ENCODE measurements at regions not wholly inside any gene's neighbourhood (a gene's known extent, or its start where the extent isn't known, plus 50 kb on each side); places are given as distances from the start of the nearest gene placed in this dataset.

DNA sequence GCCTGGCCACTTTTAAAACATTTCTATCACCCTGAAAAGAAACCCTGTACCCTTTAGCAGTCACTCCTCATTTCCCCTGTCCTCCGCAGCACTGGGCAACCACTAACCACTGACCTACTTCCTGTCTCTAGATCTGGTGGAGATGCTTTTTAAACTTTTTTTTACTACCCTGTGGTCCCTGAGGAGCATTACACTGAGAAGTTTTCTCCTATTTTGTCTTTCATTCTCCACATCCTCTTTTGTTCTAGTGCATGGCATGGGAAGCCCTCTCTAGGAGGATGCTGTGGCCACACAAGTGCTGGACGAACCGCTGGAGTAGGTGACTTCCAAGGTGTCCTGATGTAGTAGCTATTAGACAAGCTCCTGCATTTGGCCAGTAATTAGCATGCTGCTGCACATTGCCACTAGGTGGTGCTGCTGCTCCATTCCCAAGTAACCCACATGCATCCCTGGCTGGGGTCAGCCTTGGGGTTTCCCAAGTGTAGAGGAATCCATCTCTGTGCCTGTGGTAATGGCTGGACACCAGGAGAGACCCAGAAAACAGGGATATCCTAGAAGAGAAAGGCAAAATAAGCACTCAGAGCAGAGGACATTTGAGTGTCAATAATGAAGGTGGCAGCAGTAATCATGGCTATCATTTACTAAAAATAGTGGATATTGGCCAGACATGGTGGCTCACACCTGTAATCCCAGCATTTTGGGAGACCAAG, 143.8 kb upstream of the CRHR1 start (continued):
- TF ChIP-seq FOSL2 (CRISPR knock-in tag; IDR thresholded peaks at IDR 0.05) (peak; percentile 12; the same call in 1 of the 2 replicates), POLR2G (IDR thresholded peaks at IDR 0.05; ENCODE audit: low read depth, low read length) (0 out of 2 replicates have a peak, but pooled peaks have one; percentile 8), ZFP90 (CRISPR knock-in tag; IDR thresholded peaks at IDR 0.05; ENCODE audit: borderline replicate concordance) (no peak), ARNT (IDR thresholded peaks at IDR 0.05) (no peak), ZNF619 (CRISPR knock-in tag; IDR thresholded peaks at IDR 0.05) (0 out of 2 replicates have a peak, but pooled peaks have one; percentile 57), MYC (CRISPR knock-in tag; IDR thresholded peaks at IDR 0.05; ENCODE audit: borderline replicate concordance) (peak; percentile 46; the same call in 1 of the 2 replicates), MED1 (CRISPR knock-in tag; IDR thresholded peaks at IDR 0.05) (no peak), EP300 (IDR thresholded peaks at IDR 0.05; ENCODE audit: low read depth in 2 of 2, low read length in 2 of 2) (peak in 1 of 2 experiments; percentile 7; a peak in 1 of 4 replicates), EP300 (CRISPR knock-in tag; IDR thresholded peaks at IDR 0.05; ENCODE audit: borderline replicate concordance) (no peak), SP4 (CRISPR knock-in tag; IDR thresholded peaks at IDR 0.05) (peak; percentile 46; the same call in 1 of the 2 replicates), ZNF552 (CRISPR knock-in tag; IDR thresholded peaks at IDR 0.05; ENCODE audit: borderline replicate concordance) (no peak), GATAD1 (CRISPR knock-in tag; IDR thresholded peaks at IDR 0.05) (no peak)
- TF ChIP-seq, protein P1, sequence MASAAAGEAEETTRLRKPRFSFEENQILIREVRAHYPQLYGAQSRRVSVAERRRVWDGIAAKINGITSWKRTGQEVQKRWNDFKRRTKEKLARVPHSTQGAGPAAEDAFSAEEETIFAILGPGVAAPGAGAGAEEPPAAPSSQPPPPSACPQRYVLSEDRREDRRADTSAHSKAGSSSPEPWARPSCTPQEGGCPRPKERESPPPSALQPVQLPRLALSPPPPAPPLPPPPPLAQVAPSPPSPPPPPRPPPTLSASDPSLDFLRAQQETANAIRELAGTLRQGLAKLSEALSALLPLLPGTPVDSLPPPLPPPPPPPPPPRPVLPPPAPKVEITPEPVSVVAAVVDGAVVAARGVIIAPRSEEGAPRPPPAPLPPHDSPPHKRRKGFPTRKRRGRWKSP (CRISPR knock-in tag; IDR thresholded peaks at IDR 0.05): 0 out of 2 replicates have a peak, but pooled peaks have one; percentile 26
- TF ChIP-seq, protein P2, sequence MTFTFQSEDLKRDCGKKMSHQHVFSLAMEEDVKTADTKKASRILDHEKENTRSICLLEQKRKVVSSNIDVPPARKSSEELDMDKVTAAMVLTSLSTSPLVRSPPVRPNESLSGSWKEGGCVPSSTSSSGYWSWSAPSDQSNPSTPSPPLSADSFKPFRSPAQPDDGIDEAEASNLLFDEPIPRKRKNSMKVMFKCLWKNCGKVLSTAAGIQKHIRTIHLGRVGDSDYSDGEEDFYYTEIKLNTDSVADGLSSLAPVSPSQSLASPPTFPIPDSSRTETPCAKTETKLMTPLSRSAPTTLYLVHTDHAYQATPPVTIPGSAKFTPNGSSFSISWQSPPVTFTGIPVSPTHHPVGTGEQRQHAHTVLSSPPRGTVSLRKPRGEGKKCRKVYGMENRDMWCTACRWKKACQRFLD (CRISPR knock-in tag; IDR thresholded peaks at IDR 0.05; ENCODE audit: borderline replicate concordance): no peak
- TF ChIP-seq, protein P3, sequence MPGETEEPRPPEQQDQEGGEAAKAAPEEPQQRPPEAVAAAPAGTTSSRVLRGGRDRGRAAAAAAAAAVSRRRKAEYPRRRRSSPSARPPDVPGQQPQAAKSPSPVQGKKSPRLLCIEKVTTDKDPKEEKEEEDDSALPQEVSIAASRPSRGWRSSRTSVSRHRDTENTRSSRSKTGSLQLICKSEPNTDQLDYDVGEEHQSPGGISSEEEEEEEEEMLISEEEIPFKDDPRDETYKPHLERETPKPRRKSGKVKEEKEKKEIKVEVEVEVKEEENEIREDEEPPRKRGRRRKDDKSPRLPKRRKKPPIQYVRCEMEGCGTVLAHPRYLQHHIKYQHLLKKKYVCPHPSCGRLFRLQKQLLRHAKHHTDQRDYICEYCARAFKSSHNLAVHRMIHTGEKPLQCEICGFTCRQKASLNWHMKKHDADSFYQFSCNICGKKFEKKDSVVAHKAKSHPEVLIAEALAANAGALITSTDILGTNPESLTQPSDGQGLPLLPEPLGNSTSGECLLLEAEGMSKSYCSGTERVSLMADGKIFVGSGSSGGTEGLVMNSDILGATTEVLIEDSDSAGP (CRISPR knock-in tag; IDR thresholded peaks at IDR 0.05; ENCODE audit: borderline replicate concordance): peak; percentile 34; the same call in 1 of the 2 replicates
- TF ChIP-seq, protein P4, sequence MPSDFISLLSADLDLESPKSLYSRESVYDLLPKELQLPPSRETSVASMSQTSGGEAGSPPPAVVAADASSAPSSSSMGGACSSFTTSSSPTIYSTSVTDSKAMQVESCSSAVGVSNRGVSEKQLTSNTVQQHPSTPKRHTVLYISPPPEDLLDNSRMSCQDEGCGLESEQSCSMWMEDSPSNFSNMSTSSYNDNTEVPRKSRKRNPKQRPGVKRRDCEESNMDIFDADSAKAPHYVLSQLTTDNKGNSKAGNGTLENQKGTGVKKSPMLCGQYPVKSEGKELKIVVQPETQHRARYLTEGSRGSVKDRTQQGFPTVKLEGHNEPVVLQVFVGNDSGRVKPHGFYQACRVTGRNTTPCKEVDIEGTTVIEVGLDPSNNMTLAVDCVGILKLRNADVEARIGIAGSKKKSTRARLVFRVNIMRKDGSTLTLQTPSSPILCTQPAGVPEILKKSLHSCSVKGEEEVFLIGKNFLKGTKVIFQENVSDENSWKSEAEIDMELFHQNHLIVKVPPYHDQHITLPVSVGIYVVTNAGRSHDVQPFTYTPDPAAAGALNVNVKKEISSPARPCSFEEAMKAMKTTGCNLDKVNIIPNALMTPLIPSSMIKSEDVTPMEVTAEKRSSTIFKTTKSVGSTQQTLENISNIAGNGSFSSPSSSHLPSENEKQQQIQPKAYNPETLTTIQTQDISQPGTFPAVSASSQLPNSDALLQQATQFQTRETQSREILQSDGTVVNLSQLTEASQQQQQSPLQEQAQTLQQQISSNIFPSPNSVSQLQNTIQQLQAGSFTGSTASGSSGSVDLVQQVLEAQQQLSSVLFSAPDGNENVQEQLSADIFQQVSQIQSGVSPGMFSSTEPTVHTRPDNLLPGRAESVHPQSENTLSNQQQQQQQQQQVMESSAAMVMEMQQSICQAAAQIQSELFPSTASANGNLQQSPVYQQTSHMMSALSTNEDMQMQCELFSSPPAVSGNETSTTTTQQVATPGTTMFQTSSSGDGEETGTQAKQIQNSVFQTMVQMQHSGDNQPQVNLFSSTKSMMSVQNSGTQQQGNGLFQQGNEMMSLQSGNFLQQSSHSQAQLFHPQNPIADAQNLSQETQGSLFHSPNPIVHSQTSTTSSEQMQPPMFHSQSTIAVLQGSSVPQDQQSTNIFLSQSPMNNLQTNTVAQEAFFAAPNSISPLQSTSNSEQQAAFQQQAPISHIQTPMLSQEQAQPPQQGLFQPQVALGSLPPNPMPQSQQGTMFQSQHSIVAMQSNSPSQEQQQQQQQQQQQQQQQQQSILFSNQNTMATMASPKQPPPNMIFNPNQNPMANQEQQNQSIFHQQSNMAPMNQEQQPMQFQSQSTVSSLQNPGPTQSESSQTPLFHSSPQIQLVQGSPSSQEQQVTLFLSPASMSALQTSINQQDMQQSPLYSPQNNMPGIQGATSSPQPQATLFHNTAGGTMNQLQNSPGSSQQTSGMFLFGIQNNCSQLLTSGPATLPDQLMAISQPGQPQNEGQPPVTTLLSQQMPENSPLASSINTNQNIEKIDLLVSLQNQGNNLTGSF (CRISPR knock-in tag; IDR thresholded peaks at IDR 0.05): no peak
- TF ChIP-seq, protein P5, sequence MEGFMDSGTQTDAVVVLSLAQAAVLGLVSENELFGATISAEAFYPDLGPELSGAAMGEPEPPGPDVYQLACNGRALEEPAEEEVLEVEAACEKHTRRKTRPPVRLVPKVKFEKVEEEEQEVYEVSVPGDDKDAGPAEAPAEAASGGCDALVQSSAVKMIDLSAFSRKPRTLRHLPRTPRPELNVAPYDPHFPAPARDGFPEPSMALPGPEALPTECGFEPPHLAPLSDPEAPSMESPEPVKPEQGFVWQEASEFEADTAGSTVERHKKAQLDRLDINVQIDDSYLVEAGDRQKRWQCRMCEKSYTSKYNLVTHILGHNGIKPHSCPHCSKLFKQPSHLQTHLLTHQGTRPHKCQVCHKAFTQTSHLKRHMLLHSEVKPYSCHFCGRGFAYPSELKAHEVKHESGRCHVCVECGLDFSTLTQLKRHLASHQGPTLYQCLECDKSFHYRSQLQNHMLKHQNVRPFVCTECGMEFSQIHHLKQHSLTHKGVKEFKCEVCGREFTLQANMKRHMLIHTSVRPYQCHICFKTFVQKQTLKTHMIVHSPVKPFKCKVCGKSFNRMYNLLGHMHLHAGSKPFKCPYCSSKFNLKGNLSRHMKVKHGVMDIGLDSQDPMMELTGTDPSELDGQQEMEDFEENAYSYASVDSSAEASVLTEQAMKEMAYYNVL (CRISPR knock-in tag; IDR thresholded peaks at IDR 0.05; ENCODE audit: borderline replicate concordance): 0 out of 2 replicates have a peak, but pooled peaks have one; percentile 21
